ENCODE measurements at regions not wholly inside any gene's neighbourhood (a gene's known extent, or its start where the extent isn't known, plus 50 kb on each side); places are given as distances from the start of the nearest gene placed in this dataset.

DNA sequence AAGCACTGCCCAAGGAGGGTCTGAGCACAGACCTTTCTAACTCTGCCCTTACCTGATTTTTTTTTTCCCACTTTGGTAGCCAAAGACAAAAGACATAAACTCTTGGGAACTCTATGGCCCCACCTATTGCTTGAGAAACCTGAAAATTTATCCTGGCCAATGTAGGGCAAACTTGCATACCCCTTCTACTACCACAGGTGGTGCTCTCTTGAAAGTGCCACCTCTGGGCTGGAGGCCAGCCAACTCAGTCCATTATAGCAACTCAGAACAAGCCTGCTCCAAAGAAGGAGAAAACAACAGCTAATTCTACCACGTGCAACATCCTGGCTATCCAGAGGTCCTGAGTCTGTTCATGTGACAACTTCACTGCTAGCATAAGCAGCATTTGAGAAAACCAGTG lies 55.7 kb upstream of the ABCD2 start:
- H3K36me3 ChIP-seq (ENCODE audit: control insufficient read depth in 4 of 4, insufficient read depth in 3 of 4, low read depth in 1 of 4, low read length in 3 of 4), result no peaks in the 10 kb centered on the region
- TF ChIP-seq RXRA (IDR thresholded peaks at IDR 0.05) (no peak), NR2F2 (IDR thresholded peaks at IDR 0.05) (no peak), HNF4A (conservative IDR thresholded peaks at IDR 0.05) (no peak), FOXA1 (IDR thresholded peaks at IDR 0.05) (no peak), SP1 (IDR thresholded peaks at IDR 0.05) (no peak), EGR1 (IDR thresholded peaks at IDR 0.05; ENCODE audit: low read depth in 2 of 2) (no peak)
- TF ChIP-seq, protein P1, sequence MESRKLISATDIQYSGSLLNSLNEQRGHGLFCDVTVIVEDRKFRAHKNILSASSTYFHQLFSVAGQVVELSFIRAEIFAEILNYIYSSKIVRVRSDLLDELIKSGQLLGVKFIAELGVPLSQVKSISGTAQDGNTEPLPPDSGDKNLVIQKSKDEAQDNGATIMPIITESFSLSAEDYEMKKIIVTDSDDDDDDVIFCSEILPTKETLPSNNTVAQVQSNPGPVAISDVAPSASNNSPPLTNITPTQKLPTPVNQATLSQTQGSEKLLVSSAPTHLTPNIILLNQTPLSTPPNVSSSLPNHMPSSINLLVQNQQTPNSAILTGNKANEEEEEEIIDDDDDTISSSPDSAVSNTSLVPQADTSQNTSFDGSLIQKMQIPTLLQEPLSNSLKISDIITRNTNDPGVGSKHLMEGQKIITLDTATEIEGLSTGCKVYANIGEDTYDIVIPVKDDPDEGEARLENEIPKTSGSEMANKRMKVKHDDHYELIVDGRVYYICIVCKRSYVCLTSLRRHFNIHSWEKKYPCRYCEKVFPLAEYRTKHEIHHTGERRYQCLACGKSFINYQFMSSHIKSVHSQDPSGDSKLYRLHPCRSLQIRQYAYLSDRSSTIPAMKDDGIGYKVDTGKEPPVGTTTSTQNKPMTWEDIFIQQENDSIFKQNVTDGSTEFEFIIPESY (IDR thresholded peaks at IDR 0.05), result no peak
- TF ChIP-seq, protein P2, sequence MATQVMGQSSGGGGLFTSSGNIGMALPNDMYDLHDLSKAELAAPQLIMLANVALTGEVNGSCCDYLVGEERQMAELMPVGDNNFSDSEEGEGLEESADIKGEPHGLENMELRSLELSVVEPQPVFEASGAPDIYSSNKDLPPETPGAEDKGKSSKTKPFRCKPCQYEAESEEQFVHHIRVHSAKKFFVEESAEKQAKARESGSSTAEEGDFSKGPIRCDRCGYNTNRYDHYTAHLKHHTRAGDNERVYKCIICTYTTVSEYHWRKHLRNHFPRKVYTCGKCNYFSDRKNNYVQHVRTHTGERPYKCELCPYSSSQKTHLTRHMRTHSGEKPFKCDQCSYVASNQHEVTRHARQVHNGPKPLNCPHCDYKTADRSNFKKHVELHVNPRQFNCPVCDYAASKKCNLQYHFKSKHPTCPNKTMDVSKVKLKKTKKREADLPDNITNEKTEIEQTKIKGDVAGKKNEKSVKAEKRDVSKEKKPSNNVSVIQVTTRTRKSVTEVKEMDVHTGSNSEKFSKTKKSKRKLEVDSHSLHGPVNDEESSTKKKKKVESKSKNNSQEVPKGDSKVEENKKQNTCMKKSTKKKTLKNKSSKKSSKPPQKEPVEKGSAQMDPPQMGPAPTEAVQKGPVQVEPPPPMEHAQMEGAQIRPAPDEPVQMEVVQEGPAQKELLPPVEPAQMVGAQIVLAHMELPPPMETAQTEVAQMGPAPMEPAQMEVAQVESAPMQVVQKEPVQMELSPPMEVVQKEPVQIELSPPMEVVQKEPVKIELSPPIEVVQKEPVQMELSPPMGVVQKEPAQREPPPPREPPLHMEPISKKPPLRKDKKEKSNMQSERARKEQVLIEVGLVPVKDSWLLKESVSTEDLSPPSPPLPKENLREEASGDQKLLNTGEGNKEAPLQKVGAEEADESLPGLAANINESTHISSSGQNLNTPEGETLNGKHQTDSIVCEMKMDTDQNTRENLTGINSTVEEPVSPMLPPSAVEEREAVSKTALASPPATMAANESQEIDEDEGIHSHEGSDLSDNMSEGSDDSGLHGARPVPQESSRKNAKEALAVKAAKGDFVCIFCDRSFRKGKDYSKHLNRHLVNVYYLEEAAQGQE (IDR thresholded peaks at IDR 0.05), result no peak
- H3K9me3 ChIP-seq (ENCODE audit: control insufficient read depth in 4 of 4, low read length in 3 of 4), result peaks cover 0 to 2% (median 0%) of the 10 kb centered on the region in 4 donors
- H3K27me3 ChIP-seq (ENCODE audit: control insufficient read depth in 4 of 4, insufficient read depth in 4 of 4, low read length in 3 of 4), result peaks cover 0 to 2% (median 0%) of the 10 kb centered on the region in 4 donors
- H3K27ac ChIP-seq (ENCODE audit: low read depth in 1 of 2, low read length in 2 of 2), result no peak overlapping the region
- 74% methylated on average over 1 of the region's 1 CpG for WGBS
- H3K9ac ChIP-seq (ENCODE audit: low read depth in 1 of 2, low read length in 2 of 2), result no peak overlapping the region
- DNase-seq (ENCODE audit: low spot score), result no peak
- no peak overlapping the region for H3K4me3 ChIP-seq (ENCODE audit: low read depth in 1 of 3, low read length in 3 of 3)
- no peaks in the 10 kb centered on the region for H3K4me1 ChIP-seq (ENCODE audit: control insufficient read depth in 4 of 4, insufficient read depth in 4 of 4, low read length in 3 of 4)

DNA sequence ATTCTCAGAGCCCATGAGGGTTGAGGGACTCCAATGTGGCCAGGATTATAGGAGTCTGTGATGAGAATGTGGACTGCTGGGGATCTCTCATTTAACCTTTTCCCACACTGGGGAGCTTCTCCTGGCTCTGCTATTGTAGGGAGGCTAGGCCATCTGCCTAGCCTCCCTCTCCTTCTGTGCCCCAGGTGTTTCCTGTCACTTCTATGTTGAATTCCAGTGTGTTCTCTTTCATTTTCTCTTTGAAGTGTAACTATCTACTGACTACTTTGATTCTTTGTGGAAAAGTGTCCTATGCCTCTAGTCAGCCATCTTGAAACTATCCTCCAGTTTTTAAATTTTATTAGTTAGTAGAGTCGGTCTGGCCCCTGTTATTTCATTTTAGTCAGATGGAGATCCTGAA lies 53.4 kb upstream of the ABCD2 start:
- TF ChIP-seq, protein P3, sequence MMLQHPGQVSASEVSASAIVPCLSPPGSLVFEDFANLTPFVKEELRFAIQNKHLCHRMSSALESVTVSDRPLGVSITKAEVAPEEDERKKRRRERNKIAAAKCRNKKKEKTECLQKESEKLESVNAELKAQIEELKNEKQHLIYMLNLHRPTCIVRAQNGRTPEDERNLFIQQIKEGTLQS (IDR thresholded peaks at IDR 0.05), result no peak
- TF ChIP-seq, protein P1 (IDR thresholded peaks at IDR 0.05), result no peak
- TF ChIP-seq YY1 (IDR thresholded peaks at IDR 0.05), result no peak
- TF ChIP-seq SP1 (IDR thresholded peaks at IDR 0.05), result no peak
- TF ChIP-seq, protein P4, sequence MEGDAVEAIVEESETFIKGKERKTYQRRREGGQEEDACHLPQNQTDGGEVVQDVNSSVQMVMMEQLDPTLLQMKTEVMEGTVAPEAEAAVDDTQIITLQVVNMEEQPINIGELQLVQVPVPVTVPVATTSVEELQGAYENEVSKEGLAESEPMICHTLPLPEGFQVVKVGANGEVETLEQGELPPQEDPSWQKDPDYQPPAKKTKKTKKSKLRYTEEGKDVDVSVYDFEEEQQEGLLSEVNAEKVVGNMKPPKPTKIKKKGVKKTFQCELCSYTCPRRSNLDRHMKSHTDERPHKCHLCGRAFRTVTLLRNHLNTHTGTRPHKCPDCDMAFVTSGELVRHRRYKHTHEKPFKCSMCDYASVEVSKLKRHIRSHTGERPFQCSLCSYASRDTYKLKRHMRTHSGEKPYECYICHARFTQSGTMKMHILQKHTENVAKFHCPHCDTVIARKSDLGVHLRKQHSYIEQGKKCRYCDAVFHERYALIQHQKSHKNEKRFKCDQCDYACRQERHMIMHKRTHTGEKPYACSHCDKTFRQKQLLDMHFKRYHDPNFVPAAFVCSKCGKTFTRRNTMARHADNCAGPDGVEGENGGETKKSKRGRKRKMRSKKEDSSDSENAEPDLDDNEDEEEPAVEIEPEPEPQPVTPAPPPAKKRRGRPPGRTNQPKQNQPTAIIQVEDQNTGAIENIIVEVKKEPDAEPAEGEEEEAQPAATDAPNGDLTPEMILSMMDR (IDR thresholded peaks at IDR 0.05; ENCODE audit: low read depth, low read length, missing input control), result no peak
- TF ChIP-seq JUND (IDR thresholded peaks at IDR 0.05), result no peak
- TF ChIP-seq HNF4A (conservative IDR thresholded peaks at IDR 0.05), result no peak
- TF ChIP-seq RXRA (IDR thresholded peaks at IDR 0.05), result no peak
- TF ChIP-seq, protein P2 (IDR thresholded peaks at IDR 0.05), result no peak
- no peak for TF ChIP-seq NR2F2 (IDR thresholded peaks at IDR 0.05)
- TF ChIP-seq TAF1 (conservative IDR thresholded peaks at IDR 0.05), result no peak
- no peak for TF ChIP-seq FOXA1 (IDR thresholded peaks at IDR 0.05)
- no peak for TF ChIP-seq HNF4G (IDR thresholded peaks at IDR 0.05)
- no peak for TF ChIP-seq GABPA (IDR thresholded peaks at IDR 0.05 in 1 of 2, conservative IDR thresholded peaks at IDR 0.05 in 1 of 2)
- no peak for TF ChIP-seq EGR1 (IDR thresholded peaks at IDR 0.05; ENCODE audit: low read depth in 2 of 2)
- no peak for TF ChIP-seq RAD21 (IDR thresholded peaks at IDR 0.05)
- no peak for TF ChIP-seq FOXA2 (IDR thresholded peaks at IDR 0.05)
- TF ChIP-seq, protein P5, sequence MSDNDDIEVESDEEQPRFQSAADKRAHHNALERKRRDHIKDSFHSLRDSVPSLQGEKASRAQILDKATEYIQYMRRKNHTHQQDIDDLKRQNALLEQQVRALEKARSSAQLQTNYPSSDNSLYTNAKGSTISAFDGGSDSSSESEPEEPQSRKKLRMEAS (IDR thresholded peaks at IDR 0.05), result no peak
- peaks cover 0 to 2% (median 0%) of the 10 kb centered on the region in 4 donors for H3K27me3 ChIP-seq (ENCODE audit: control insufficient read depth in 4 of 4, insufficient read depth in 4 of 4, low read length in 3 of 4)
- DNase-seq (ENCODE audit: low spot score), result no peak
- H3K4me3 ChIP-seq (ENCODE audit: low read depth in 1 of 3, low read length in 3 of 3), result no peak overlapping the region
- no peaks in the 10 kb centered on the region for H3K36me3 ChIP-seq (ENCODE audit: control insufficient read depth in 4 of 4, insufficient read depth in 3 of 4, low read depth in 1 of 4, low read length in 3 of 4)
- H3K4me1 ChIP-seq (ENCODE audit: control insufficient read depth in 4 of 4, insufficient read depth in 4 of 4, low read length in 3 of 4), result no peaks in the 10 kb centered on the region
- H3K27ac ChIP-seq (ENCODE audit: low read depth in 1 of 2, low read length in 2 of 2), result no peak overlapping the region
- H3K9ac ChIP-seq (ENCODE audit: low read depth in 1 of 2, low read length in 2 of 2), result no peak overlapping the region
- H3K9me3 ChIP-seq (ENCODE audit: control insufficient read depth in 4 of 4, low read length in 3 of 4), result no peaks in the 10 kb centered on the region
- 79% methylated on average over 1 of the region's 1 CpG for WGBS

Data from liver (tissue), 8 donors.